ENCODE measurements at regions not wholly inside any gene's neighbourhood (a gene's known extent, or its start where the extent isn't known, plus 50 kb on each side); places are given as distances from the start of the nearest gene placed in this dataset.

GRCh38 chr1:201691716-201692554 is 137.0 kb upstream of the IPO9 start:
- intact Hi-C loops (cut with DNase I; ENCODE audit: low total_unique reads): no loop called here
- no peak overlapping the region for H3K4me3 ChIP-seq
- no peaks in the 10 kb centered on the region for H3K9me3 ChIP-seq
- DNase-seq (no peak), ATAC-seq (no peak)
- H3K36me3 ChIP-seq: no peaks in the 10 kb centered on the region
- H3K27me3 ChIP-seq: no peaks in the 10 kb centered on the region
- peaks cover 29 to 31% of the 10 kb centered on the region in 2 donors for H3K4me1 ChIP-seq
- in situ Hi-C loops (cut with MboI; ENCODE audit: low sequenced_read_pairs in 4 of 4): no loop called here
- TF ChIP-seq CTCF (IDR thresholded peaks at IDR 0.05 in 4 of 5, conservative IDR thresholded peaks at IDR 0.05 in 1 of 5) (no peak), POLR2A (IDR thresholded peaks at IDR 0.05) (no peak)
- H3K27ac ChIP-seq: no peak overlapping the region

- intact Hi-C loops (cut with DNase I; ENCODE audit: low total_unique reads): no loop called here
- Histone ChIP-seq H3K4me3 (no peak overlapping the region), H3K27me3 (no peaks in the 10 kb centered on the region), H3K9me3 (no peaks in the 10 kb centered on the region), H3K27ac (no peak overlapping the region), H3K36me3 (no peaks in the 10 kb centered on the region), H3K4me1 (peaks cover 27 to 38% of the 10 kb centered on the region in 2 donors)
- ATAC-seq: no peak
- no peak for DNase-seq
- in situ Hi-C loops (cut with MboI; ENCODE audit: low sequenced_read_pairs in 4 of 4): no loop called here
- TF ChIP-seq POLR2A (IDR thresholded peaks at IDR 0.05) (no peak), CTCF (IDR thresholded peaks at IDR 0.05 in 4 of 5, conservative IDR thresholded peaks at IDR 0.05 in 1 of 5) (no peak)
Observed at GRCh38 chr1:201692555-201693394, 136.2 kb upstream of the IPO9 start.

GRCh38 chr1:201693890-201694607 is 134.9 kb upstream of the IPO9 start:
- Histone ChIP-seq H3K9me3 (no peaks in the 10 kb centered on the region), H3K4me1 (peaks cover 27 to 39% of the 10 kb centered on the region in 2 donors), H3K4me3 (no peak overlapping the region), H3K27ac (no peak overlapping the region), H3K36me3 (no peaks in the 10 kb centered on the region), H3K27me3 (no peaks in the 10 kb centered on the region)
- no peak for TF ChIP-seq POLR2A (IDR thresholded peaks at IDR 0.05)
- TF ChIP-seq CTCF (IDR thresholded peaks at IDR 0.05 in 4 of 5, conservative IDR thresholded peaks at IDR 0.05 in 1 of 5): no peak
- in situ Hi-C loops (cut with MboI; ENCODE audit: low sequenced_read_pairs in 4 of 4): no loop called here
- DNase-seq (no peak), ATAC-seq (no peak)
- intact Hi-C loops (cut with DNase I; ENCODE audit: low total_unique reads): no loop called here

DNA sequence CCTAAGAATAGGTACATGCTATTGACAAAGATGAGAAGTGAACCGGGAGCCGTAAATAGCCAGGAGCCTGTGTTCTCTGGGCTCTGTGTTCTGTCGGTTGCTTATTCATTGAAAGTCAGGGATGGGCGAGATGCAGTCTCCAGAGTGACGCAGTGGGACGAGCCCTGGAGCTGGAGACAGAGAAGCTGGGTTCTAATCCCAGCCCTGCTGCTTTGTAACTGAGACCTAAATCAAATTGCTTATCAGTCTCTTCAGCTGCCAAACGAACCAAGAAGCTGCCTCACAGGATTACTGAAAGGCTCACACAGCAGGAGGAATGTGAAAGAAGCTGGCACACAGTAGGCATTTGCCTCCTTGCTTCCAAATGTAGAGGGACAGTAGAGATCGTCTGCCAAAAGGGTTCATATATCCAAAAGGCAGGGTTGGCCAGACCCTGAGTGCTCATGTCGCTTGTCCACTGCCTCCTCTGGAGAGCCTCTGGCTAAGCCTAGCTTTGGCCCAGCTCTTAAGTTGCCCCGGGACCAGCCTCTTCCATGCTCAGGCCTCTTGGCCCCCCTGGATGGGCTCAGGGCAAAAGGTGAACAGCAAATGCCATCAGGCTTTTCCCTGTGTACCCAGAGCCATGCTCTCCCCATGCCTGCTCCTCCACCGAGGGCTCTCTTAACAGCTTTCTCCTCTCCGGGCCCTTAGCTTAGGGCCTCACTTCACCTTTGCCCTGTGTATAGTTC is 134.2 kb upstream of the IPO9 start:
- ATAC-seq: no peak
- Histone ChIP-seq H3K27ac (no peak overlapping the region), H3K27me3 (no peaks in the 10 kb centered on the region), H3K36me3 (no peaks in the 10 kb centered on the region), H3K4me1 (peaks cover 27 to 39% of the 10 kb centered on the region in 2 donors), H3K9me3 (no peaks in the 10 kb centered on the region), H3K4me3 (no peak overlapping the region)
- intact Hi-C loops (cut with DNase I; ENCODE audit: low total_unique reads): loop anchor here (5.0 kb wide), 1 partner anchor 47 kb away; no protein-coding TSS in a partner anchor
- DNase-seq: no peak
- in situ Hi-C loops (cut with MboI; ENCODE audit: low sequenced_read_pairs in 4 of 4): no loop called here
- TF ChIP-seq CTCF (IDR thresholded peaks at IDR 0.05 in 4 of 5, conservative IDR thresholded peaks at IDR 0.05 in 1 of 5) (no peak), POLR2A (IDR thresholded peaks at IDR 0.05) (no peak)
